ENCODE measurements at regions not wholly inside any gene's neighbourhood (a gene's known extent, or its start where the extent isn't known, plus 50 kb on each side); places are given as distances from the start of the nearest gene placed in this dataset.

DNA sequence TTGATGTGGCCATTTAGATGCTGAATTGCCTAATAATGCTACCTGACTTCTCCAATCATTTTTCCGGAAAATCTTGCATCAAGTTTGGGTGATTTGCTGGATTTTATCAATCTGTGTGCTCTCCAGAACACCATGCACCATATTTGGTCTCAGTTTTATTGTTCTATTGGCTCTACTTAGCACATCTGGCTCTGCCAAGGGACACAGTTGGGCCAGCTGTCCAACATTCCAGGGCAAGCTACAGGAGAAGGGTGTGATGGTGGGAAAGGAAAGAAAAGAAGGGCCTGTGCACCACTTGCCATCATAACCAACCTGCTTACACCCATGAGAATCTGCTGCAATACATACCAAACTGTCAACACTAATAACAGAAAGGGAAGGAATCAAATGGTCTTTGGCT, 90.2 kb upstream of the NFIA start:
- H3K27ac Mint-ChIP-seq = no peak overlapping the region
- H3K9me3 Mint-ChIP-seq = no peaks in the 10 kb centered on the region
- DNase-seq (no peak), ATAC-seq (ENCODE audit: low read depth) (no peak)
- no peaks in the 10 kb centered on the region for H3K4me1 Mint-ChIP-seq
- H3K4me3 Mint-ChIP-seq = no peak overlapping the region
- intact Hi-C loops (cut with micrococcal nuclease) = no loop called here
- ChIA-PET CTCF (no interaction called here), POLR2A (no interaction called here)
- H3K36me3 Mint-ChIP-seq (ENCODE audit: low read depth) = no peaks in the 10 kb centered on the region
- TF ChIP-seq, protein P1, sequence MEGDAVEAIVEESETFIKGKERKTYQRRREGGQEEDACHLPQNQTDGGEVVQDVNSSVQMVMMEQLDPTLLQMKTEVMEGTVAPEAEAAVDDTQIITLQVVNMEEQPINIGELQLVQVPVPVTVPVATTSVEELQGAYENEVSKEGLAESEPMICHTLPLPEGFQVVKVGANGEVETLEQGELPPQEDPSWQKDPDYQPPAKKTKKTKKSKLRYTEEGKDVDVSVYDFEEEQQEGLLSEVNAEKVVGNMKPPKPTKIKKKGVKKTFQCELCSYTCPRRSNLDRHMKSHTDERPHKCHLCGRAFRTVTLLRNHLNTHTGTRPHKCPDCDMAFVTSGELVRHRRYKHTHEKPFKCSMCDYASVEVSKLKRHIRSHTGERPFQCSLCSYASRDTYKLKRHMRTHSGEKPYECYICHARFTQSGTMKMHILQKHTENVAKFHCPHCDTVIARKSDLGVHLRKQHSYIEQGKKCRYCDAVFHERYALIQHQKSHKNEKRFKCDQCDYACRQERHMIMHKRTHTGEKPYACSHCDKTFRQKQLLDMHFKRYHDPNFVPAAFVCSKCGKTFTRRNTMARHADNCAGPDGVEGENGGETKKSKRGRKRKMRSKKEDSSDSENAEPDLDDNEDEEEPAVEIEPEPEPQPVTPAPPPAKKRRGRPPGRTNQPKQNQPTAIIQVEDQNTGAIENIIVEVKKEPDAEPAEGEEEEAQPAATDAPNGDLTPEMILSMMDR (IDR thresholded peaks at IDR 0.05) = no peak
- H3K27me3 Mint-ChIP-seq = peaks cover 6% of the 10 kb centered on the region

DNA sequence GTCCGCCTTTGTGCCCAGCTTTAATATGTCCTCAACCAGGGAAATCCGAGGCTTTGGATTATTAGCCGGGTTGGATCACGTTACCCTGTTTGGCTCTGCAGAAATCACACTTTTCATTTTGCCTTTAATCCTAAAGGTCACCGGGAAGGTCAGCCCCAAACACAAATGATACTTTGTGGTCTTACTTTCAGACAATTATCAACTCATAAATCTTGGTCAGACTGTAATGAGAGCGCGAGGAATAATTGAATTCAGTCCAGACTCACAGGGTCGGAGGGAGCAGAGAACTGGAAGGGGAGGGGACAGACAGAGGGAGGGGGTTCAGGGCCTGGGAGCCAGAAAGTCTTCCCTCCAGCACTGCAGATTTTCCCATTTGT, 91.7 kb upstream of the NFIA start:
- no peaks in the 10 kb centered on the region for H3K9me3 Mint-ChIP-seq

DNA sequence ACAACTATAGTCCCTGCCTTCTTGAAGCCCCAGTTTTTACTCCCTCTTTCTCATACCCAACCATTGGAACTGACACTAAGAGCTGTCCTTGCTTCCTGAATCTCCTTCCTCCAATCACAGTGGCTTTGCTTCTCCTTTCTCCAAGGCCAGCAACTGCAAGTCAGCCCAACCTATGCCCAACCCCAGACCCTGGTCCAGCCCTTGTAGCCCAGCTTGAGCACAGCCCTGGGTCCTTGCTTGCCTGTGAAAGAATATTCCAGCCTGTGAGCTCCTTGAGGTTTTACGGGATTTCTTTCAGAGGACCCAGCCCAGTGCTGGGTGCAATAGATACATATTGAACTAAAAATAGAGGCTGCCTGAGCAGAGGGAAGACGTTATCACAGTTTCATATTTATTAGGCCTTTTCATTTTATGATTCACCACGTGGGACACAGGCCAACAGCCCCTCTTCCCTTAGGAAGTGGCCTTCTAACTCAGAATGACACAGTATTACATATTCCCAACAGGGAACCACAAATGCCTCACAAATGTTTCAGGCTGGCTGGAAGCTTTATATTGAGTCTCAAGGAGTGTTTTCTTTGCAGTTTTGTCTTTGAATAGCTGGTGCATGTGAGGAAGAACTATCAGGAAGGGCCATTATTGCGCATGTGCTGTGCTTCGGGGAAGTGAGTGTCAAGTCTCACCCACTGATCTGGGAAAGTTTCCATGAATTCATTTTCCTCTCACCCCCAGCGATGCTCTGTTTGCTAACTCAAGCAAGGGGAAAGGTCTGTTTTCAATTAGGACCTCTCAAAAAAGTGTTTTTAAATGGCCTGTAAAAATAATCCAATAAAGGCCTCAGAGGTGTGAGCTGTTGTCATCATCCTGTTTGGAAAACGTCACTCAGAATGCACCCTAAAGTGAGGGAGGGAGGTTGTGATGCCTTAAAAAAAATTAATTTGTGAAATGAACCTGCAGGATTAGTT, 92.3 kb upstream of the NFIA start:
- H3K4me3 Mint-ChIP-seq = no peak overlapping the region
- CTCF ChIA-PET = no interaction called here
- no peak overlapping the region for H3K27ac Mint-ChIP-seq
- TF ChIP-seq, protein P1 (IDR thresholded peaks at IDR 0.05) = no peak
- peaks cover 6% of the 10 kb centered on the region for H3K27me3 Mint-ChIP-seq
- DNase-seq (no peak), ATAC-seq (ENCODE audit: low read depth) (no peak)
- H3K4me1 Mint-ChIP-seq = no peaks in the 10 kb centered on the region
- H3K9me3 Mint-ChIP-seq = no peaks in the 10 kb centered on the region
- intact Hi-C loops (cut with micrococcal nuclease) = no loop called here
- POLR2A ChIA-PET = no interaction called here
- H3K36me3 Mint-ChIP-seq (ENCODE audit: low read depth) = no peaks in the 10 kb centered on the region

More for the DNA sequence above, 91.7 kb upstream of the NFIA start:
- peaks cover 6% of the 10 kb centered on the region for H3K27me3 Mint-ChIP-seq
- no peaks in the 10 kb centered on the region for H3K4me1 Mint-ChIP-seq
- intact Hi-C loops (cut with micrococcal nuclease) = no loop called here
- no peak for ATAC-seq (ENCODE audit: low read depth)
- CTCF ChIA-PET = no interaction called here
- H3K4me3 Mint-ChIP-seq = no peak overlapping the region
- POLR2A ChIA-PET = no interaction called here
- no peak for DNase-seq
- TF ChIP-seq, protein P1 (IDR thresholded peaks at IDR 0.05) = no peak
- no peak overlapping the region for H3K27ac Mint-ChIP-seq
- H3K36me3 Mint-ChIP-seq (ENCODE audit: low read depth) = no peaks in the 10 kb centered on the region

DNA sequence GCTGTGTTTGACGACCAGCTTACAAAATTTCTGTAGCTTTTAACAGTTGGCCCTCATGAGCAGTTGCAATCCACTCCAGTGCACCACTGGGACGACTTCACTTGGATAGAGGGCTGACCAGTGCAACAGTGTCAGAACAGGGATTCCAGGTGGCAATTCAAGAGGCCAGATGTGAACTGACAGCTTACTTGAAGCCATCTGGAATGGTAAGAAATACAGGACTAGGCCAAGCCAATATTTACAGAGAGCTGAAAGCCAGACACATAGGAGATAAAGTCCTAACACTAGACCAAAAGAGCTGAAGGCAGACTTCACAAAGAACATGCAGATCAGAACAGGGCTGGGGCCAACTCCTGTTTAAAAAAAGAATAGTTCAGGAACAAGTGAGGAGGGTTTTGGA, 93.5 kb upstream of the NFIA start:
- ATAC-seq (ENCODE audit: low read depth) = no peak
- CTCF ChIA-PET = no interaction called here
- Mint-ChIP-seq H3K27ac (no peak overlapping the region), H3K4me3 (no peak overlapping the region), H3K9me3 (no peaks in the 10 kb centered on the region), H3K36me3 (ENCODE audit: low read depth) (no peaks in the 10 kb centered on the region), H3K4me1 (no peaks in the 10 kb centered on the region), H3K27me3 (peaks cover 6% of the 10 kb centered on the region)
- POLR2A ChIA-PET = no interaction called here
- TF ChIP-seq, protein P1 (IDR thresholded peaks at IDR 0.05) = no peak
- intact Hi-C loops (cut with micrococcal nuclease) = no loop called here
- no peak for DNase-seq

DNA sequence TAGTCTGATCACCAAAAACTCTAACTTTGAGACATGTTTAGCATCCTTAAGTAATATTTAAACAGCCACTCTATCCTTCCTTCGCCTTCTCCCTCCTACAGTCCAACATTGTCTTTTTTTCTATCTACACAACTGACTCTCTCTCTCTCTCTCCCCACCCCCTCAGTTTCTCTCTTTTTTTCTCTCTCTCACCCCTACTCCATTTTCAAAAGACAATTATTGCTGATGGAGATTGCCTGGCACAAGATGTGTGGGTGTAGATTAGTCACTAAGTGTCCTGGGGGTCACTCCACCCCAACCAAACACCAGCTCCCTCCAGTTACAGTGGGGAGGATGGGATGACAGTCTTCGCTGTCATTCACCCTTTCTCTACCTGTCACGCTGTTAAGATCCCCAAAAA, 94.5 kb upstream of the NFIA start:
- ATAC-seq (ENCODE audit: low read depth) (no peak), DNase-seq (no peak)
- ChIA-PET POLR2A (no interaction called here), CTCF (no interaction called here)
- intact Hi-C loops (cut with micrococcal nuclease) = no loop called here
- TF ChIP-seq, protein P1 (IDR thresholded peaks at IDR 0.05) = no peak
- Mint-ChIP-seq H3K36me3 (ENCODE audit: low read depth) (no peaks in the 10 kb centered on the region), H3K27me3 (peaks cover under 1% of the 10 kb centered on the region), H3K4me3 (no peak overlapping the region), H3K4me1 (no peaks in the 10 kb centered on the region), H3K27ac (no peak overlapping the region), H3K9me3 (no peaks in the 10 kb centered on the region)
